GM19372 (cell line): ENCODE measurements at regions not wholly inside any gene's neighbourhood (a gene's known extent, or its start where the extent isn't known, plus 50 kb on each side); places are given as distances from the start of the nearest gene placed in this dataset.
"Not testable (repeated sequence)": the region's sequence is repeated elsewhere in the genome, so short reads cannot be mapped to it uniquely, and the experiment has no call there.

Experiments
- ATAC-seq: cut with Tn5 transposase; IDR thresholded peaks from one replicate; pipeline ENCODE4 v1.9.1; 2021; ENCODE audit warnings: mild to moderate bottlenecking, low read depth, moderate library complexity; ENCODE audit not compliant: unreplicated experiment

DNA sequence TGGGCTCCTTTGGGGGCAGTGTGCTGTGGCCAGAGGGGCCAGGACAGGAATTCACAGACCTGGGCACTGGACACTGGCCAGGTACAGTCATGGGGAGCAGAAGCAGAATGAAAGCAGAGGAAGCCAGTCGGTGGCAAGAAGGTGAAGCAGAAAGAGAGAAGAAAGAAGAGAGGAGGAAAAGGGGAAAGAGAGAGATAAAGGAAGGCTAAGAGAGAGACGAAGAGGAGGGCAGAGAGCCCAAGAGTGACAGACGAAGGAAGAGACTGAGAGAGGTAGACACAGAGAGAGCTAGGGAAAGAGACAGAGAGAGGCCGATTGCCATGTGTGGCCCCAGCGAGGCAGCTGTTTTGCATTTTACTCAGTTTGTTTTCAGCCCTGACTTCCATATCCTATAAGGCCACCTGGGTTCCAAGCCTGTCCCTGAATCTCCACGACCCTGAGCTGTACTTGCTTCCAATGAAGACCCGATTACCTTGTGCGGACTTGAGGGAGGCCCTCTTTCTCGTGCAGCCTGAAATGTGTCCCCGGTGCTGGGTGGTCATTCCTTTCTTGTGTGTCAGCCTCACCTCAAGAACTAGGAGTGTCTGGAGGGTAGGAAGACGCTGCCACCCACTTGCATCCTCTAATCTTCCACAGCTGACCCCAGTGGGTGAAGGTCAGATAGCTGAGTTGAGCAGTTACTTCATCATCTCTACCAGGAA lies 73.9 kb downstream of the LSM3 start:
- no peak for ATAC-seq

DNA sequence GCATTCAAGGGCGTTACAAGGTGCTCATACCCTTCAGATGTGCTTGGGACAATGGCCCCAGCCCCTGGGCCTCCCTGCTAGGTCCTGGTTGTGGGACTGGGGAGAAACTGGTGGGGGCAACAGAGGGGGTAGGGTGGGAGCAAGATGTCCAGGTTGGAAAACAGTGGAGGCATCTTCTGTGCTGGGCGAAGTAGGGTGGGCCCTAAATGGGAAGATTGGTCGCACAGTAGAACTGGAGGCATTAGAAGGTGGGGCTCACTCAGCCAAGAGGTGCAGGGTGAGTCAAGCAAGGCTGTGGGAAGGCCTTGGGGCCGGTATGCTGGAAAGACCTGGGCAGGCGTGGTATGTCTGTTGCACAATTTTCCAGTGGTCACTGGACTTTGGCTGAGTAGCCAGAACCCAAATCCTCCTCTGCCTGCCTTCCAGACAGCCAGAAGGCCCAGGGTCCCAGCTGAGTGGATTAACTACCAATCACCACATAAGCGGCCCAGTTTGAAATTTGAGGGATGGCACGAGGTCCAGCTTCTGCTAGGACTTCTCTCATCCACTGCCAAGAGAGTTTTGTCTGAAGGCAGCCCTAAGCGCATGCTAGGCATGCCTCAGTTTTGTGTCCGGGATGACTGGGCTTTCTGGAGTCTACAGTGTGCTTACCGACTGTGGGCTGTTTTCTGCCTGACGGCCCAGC lies 74.5 kb downstream of the LSM3 start:
- no peak for ATAC-seq

DNA sequence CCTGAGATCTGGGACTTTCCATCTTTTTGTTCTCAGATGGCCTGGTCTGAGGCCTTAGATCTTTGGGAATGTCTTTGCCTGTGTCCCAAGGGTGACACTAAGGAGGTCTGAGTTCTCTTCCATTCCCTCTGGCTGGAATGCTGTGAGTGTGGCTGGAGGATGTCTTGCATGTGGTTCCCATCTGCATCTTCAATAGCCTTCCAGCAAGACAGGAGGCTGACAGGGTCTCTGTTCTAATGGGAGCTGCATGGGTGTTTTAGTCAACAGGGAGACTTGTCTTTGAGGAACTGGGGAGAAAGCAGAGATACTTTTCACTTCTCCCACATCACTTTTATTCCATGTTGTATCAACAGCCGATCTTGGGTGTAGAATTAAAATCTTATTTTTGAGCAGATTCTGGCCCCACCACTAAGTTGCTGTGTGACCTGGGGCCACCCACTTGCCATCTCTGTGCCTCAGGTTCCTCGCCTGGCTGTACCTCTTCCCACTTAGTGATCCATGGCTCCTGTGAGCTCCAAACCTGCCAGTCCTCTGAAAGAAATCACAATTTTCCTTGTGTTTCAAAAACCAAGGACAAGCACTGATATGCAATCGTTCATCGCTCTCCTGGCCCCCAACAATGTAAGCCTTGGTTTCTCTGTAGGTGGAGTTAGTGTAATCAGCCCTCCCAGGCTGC lies 75.2 kb downstream of the LSM3 start:
- no peak for ATAC-seq

DNA sequence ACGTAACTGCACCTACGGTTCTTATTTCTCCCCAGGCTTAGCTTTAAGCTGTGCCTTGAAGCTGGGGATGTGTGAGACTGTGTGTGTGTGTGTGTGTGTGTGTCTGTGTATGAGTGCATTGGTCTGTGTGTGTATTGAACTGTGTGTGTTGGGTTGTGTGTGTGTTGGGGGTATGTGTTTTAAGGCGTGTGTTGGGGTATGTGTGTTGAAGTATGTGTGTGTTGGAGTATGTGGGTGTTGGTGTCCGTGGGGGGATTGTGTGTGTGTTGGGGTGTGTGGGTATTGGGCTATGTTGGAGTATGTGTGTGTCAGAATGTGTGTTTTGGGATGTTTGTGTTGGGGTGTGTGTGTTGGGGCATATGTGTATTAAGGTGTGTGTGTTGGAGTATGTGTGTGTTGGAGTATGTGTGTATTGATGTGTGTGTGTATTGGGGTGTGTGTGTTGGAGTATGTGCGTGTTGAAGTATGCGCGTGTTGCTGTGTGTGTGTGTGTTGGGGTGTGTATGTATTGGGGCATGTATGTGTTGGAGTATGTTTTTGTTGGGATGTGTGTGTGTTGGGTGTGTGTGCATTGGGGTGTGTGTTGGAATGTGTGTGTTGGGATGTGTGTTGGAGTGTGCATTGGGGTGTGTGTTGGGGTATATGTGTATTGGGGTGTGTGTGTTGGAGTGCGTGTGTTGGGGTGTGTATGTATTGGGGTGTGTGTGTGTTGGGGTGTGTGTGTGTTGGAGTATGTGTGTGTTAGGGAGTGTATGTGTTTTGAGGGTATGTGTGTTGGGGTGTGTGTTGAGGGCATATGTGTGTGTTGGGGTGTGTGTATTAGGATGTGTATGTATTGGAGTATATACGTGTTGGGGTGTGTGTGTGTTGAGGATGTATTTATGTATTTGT lies 76.4 kb downstream of the LSM3 start:
- no peak for ATAC-seq

DNA sequence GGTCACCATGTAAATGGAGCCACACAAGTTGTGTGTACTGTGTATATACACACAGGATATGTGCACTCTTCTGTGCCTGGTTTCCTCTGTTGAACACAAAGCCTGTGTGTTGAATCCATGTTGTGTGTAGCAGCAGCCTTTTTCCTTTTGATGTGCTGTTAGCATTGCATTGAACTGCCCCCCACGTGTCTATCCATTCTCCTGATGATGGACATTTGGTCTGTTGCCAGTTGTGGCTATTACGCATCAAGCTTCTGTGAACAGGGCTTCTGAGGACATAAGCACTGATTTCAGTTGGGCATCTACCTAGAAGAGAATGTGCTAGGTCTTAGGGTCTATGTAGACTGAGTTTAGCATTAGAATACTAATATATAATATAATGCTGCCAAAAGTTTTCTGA lies 77.4 kb downstream of the LSM3 start:
- ATAC-seq: no peak

DNA sequence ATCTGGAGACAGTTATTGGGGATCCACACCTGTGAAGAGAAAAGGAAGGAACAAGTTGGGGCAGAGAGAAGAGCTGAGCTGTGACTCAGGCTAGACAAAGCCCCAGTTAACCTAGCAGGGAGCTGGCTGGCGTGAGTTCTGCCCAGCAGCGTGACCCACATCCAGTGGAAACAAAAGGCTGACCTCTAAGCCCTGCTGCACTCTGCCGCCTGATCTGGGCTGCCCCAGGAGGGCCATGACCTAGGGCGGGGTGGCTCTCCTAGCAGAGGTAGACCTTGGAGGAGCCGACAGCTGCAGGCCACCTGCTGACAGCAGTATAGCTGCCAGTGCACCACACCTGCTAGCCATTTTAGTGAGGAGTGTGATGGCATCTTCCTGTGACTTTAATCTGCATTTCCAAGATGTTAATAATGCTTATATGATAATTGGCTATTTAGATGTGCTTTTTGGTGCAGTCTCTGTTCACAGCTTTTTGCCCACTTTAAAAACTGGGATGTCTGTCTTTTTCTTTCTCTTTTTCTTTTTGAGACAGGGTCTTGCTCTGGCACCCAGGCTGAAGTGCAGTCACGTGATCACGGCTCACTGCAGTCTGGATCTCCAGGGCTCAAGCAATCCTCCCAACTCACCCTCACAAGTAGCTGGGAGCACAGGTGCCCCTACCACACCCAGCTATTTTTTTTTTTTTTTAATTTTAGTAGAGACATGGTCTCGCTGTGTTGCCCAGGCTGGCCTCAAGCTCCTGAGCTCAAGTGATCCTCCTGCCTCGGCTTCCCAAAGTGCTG lies 78.1 kb downstream of the LSM3 start:
- ATAC-seq: no peak

DNA sequence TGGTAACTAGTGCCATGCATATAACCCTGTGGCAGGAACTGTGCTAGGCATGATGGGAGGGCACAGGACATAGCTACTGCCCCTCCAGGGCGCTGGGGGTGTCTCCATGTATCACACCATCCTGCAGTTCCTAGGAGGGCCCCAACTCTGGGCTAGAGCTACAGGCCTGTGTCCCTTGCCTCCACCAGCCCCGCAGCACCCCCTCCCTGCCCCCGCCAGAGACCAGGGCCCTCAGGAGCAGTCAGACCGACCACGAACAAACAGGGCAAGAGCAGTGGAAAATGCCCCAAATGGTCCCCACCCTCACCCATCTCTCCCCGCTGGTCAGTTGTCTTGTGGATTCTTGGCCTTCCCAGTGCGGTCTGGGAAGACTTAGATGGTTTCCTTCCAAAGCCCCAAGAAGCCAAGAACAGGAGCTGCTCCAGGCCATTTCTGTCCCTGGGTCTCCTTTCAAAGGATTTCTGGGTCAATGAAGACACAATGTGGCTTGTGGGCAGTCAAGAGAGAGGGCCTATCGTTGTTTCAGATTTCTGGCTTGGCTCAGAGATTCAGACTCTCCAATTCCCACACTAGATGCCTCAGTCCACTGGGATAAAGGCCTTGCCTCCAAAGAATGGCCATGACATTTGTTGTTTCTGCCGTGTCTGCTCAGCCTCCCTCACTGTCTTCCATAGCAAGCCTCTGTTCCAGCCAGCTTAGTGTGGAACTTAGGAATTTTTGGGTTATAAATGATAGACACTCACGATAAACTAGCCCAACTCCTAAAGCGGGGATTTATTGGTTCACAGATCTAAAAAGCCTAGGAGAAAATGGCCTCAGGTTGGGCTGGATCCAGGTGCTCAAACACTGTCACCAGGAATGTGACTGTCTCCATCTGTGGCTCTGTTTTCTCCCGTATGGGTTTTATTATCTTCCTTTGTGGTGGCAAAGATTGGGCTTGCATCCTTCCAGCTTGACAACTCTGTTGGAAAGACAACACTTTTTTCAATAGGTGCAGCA lies 80.6 kb downstream of the LSM3 start:
- ATAC-seq: no peak

DNA sequence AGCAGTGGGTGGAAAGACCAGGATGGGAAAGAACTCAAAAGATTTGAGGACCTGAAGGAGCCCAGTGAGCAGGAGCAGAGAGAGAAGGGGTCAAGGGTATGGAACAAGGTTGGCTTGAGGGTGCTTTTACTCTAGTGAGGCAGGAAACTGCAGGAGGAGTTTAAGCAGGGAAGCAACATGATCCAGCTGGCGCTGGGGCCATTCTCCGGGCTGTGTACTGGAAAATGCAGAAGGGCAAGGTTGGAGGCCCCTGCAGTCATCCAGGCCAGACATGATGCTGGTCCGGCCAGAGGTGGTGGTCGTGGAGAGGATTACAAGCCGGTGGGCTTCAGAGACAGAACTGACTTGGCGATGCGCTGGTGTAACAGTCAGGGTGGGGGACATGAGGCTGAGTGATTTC lies 81.8 kb downstream of the LSM3 start:
- no peak for ATAC-seq

DNA sequence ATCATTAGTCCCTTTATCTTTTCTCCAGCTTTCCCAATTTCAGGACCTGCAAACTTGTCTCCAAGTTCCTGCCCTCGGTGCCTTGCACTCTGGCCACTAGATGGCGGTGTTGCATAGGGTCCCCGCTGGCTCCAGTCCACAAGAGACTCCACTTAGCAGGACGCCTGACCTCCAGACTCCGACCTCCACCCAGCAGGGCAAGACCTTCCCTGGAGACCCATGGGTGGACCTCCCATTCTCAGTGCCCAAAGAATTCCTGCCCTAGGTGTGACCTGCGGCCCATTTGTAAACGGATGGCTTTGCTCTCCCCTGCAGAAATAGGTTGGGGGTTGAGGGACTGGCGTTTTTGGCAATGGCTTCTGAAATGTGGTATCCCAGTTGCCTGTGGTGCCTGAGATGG lies 82.6 kb downstream of the LSM3 start:
- ATAC-seq: peak; percentile 53

DNA sequence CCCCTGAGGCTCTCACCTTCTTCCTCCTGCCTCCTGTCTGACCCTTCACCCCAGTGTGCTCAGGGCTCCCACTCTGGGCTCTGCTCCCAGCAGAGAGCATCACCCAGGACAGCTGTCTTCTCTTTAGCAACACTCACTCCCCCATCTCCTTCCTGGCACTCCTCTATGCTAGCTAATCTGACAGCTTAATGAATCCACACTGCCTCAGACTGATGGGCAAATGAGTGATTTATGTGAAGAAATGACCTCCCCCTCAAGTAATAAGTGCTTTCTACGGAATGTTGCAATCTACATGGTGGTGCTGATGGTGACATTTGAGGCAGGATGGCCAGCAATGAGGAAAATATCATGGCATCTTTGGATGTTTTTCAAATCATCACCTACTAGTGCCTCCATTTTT lies 83.6 kb downstream of the LSM3 start:
- ATAC-seq: no peak

DNA sequence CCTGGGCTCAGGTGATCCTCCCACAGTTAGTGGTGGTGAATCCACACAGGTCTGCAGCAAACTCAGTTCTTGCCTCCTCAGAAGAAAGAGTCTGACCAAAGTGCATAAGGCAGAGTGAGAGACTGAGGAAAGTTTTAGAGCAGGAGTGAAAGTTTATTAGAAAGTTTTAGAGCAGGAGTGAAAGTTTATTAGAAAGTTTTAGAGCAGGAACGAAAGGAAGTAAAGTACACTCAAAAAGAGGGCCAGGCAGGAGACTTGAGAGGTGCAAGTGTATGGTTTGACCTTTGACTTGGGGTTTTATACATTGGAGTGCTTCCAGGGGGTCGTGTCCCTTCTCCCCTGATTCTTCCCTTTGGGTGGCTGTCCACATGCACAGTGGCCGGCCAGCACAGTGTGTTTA lies 84.2 kb downstream of the LSM3 start:
- ATAC-seq: no peak

DNA sequence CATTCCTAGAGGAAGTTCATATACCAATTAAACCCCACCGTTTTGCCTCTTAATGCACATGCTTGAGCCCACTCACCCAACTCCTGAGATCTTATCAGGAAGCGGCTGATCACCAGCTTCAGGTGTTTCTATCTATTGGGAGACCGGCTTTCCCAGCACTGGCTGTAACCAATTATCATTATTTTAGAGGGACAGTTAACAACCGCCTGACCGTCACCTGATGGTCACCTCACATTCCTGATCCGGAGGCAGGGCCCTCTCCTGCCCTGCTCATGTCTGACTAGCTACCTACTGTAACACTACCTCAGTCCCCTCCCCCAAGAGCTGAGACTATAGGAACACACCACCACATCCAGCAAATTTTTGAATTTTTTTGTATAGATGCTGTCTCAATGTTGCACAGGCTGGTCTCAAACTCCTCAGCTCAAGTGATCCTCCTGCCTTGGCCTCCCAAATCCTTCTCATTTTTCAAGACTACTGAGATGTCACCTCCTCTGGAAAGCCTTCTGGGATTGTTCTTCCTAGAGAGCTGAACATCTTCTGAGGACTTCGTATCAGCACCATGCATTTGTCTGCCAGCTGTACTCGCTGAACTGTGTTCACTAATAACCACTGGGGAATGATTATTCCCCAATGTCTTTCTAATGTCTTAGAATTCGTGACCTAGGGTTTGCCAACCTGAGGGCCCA lies 84.8 kb downstream of the LSM3 start:
- ATAC-seq: no peak

DNA sequence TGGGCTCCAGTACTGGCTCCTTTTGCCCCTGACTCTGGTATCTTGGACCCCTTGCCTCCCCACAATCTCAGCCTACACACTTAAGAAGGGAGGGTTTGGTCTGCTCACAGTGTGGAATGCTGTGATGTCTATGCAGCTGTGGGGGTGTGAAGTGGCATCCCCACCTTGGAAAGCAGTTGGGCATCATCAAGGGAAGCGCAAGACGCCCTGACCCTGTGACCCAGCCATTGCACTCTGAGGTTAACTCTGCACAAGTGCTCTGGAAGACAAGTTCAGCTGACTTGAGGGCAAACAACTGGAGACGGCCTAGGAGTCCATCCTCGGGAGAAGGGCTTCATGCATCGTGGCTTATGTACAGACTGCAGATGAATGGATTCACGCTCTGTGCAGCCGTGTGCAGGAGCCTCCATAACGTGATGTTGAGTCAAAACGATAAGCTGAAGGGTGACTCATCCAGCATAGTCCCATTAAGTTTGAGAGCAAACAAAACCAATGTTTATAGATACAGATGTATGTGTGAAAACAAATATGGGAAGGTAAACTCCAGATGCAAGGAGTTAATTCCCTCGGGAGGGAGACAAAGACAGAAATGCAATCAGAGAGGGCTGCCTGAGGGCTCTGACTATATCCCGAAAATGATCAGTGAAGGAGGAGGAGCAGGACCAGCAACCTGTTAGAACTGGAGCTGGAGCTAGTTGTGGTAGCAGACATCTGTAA lies 86.8 kb downstream of the LSM3 start:
- ATAC-seq: no peak

DNA sequence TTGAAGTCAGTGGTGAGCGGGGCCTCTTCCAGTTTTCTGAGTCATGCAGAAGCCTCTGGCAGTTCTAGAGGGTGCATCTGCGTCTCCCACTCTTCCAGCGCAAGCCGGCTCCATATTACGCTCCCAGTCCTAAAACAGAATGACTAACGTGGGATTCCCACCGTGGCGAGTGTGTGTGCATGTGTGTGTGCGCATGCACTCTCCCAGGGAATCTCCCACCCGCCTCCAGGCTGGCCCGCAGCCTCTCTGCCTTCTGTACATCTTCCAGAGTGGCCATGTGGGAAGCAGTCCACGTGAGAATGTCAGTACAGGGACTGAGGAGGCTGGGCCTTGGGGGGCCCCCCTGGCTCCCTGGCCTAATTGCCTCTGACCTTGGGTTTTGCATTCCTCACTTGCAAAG lies 87.7 kb downstream of the LSM3 start:
- no peak for ATAC-seq

DNA sequence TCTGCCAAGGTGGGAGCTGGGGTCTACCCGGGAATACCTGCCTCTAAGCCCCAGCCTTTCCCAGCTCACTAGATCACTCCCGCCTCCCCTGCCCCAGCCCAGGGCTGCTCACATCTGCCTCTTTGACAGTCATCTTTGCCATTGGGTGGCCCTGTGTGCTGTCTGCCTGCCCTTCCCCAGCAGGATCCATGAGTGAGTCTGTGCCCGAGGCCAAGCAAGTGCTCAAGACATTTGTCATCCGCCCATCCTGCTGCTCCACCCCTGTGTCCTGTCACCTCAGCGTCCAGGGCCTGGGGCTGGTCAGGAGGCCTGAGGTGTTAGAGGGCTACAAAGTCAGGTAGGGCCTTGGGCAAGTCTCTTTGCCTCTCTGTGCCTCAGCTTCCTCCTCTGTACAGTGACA lies 89.4 kb downstream of the LSM3 start:
- no peak for ATAC-seq

DNA sequence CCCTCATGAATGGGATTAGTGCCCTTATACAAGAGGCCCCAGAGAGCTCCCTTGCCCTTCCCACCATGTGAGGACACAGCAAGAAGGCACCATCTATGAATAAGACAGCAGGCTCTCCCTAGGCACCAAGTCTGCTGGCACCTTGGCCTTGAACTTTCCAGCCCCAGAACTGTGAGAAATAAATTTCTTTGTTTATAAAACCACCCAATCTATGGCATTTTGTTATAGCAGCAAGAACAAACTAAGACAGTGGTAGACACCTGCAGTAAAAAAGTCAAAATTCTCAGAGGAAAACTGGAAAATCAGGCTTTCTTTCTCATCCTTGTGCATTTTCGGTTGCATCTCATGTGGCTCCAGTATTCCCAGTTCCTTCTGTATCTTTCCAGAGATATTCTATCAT lies 90.3 kb downstream of the LSM3 start:
- ATAC-seq: no peak

DNA sequence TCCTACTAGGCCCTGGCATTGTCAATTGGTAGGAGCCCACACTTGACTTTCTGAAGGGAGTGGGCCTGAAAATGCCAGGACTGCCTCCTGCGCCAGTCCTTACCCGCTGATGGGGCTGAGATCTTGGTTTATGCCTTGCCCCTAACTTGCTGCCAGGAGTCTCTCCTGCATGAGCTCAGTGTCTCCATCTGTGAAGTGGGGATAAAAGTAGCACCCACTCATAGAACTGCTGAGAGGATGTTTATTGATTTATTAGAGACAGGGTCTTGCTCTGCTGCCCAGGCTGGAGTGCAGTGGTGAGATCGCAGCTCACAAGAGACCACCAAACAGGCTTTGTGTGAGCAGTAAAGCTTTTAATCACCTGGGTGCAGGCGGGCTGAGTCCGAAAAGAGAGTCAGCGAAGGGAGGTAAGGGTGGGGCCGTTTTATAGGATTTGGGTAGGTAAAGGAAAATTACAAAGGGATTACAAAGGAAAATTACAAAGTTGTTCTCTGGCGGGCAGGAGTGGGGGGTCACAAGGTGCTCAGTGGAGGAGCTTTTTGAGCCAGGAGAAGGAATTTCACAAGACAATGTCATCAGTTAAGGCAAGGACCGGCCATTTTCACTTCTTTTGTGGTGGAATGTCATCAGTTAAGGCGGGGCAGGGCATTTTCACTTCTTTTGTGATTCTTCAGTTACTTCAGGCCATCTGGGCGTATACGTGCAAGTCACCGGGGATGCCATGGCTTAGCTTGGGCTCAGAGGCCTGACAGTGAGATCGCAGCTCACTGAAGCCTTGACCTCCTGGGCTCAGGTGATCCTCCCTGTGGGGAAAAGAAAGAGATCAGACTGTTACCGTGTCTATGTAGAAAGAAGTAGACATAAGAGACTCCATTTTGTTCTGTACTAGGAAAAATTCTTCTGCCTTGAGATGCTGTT lies 93.7 kb downstream of the LSM3 start:
- not testable (repeated sequence) for ATAC-seq
